CD4-positive, alpha-beta T cell (primary cell): ENCODE measurements at regions not wholly inside any gene's neighbourhood (a gene's known extent, or its start where the extent isn't known, plus 50 kb on each side); places are given as distances from the start of the nearest gene placed in this dataset.

Source experiments
- ATAC-seq: fragments of 200-7000 bp; cut with Tn5 transposase; one replicate; pipeline ENCODE4 v1.10.0; 2022; ENCODE audit warnings: mild to moderate bottlenecking; ENCODE audit not compliant: poor library complexity
- CTCF ChIA-PET: fragments of 350-600 bp; sonication (Branson Sonifier 250); formaldehyde crosslinking; loops from one replicate; lab custom pipeline; 2021; ENCODE audit warnings: antibody characterized with exemption, inconsistent platforms; lab: Charles Lee
- POLR2A ChIA-PET: fragments of 350-600 bp; sonication (Branson Sonifier 250); formaldehyde crosslinking; loops from one replicate; lab custom pipeline; 2021; ENCODE audit warnings: antibody characterized with exemption, inconsistent platforms; lab: Charles Lee
- DNase-seq, 14 experiments: peaks; one replicate each; pipeline ENCODE4 v3.0.0-alpha.2; 2013 to 2020; ENCODE audit warnings: mixed read lengths in 2 of 14
- H3K27ac ChIP-seq, 2 donors: one replicate each; pipeline versions ENCODE4 v1.5.1 to v1.7.0; 2013; ENCODE audit warnings: low read length in 2 of 2, low read depth in 1 of 2, mild to moderate bottlenecking in 1 of 2
- H3K27me3 ChIP-seq, 2 experiments: 1 replicate in 1 of 2; 2 replicates in 1 of 2; pipeline versions ENCODE4 v1.6.1 to v1.7.0; 2013; ENCODE audit warnings: low read length in 2 of 2, control low read depth in 1 of 2, mild to moderate bottlenecking in 1 of 2, moderate library complexity in 1 of 2; ENCODE audit not compliant: insufficient read depth in 2 of 2, control insufficient read depth in 1 of 2
- H3K36me3 ChIP-seq: one replicate; pipeline ENCODE4 v1.6.1; 2013; ENCODE audit warnings: low read length, control low read depth; ENCODE audit not compliant: insufficient read depth
- H3K4me1 ChIP-seq: one replicate; pipeline ENCODE4 v1.6.1; 2013; ENCODE audit warnings: low read length, control low read depth; ENCODE audit not compliant: insufficient read depth
- H3K4me3 ChIP-seq: one replicate; pipeline ENCODE4 v1.5.1; 2013; ENCODE audit warnings: mild to moderate bottlenecking, low read length, moderate library complexity
- H3K9me3 ChIP-seq, 2 experiments: 1 replicate in 1 of 2; 2 replicates in 1 of 2; pipeline versions ENCODE4 v1.6.1 to v1.7.0; 2013; ENCODE audit warnings: low read length in 2 of 2, mild to moderate bottlenecking in 2 of 2, control low read depth in 1 of 2, moderate library complexity in 1 of 2; ENCODE audit not compliant: control insufficient read depth in 1 of 2, insufficient read depth in 1 of 2
- H3K27ac Mint-ChIP-seq: one replicate; pipeline ENCODE4 v1.8.0; 2020; ENCODE audit warnings: mixed read lengths
- H3K27me3 Mint-ChIP-seq: one replicate; pipeline ENCODE4 v1.8.0; 2021; ENCODE audit warnings: mixed read lengths
- H3K36me3 Mint-ChIP-seq: one replicate; pipeline ENCODE4 v1.8.0; 2021; ENCODE audit warnings: low read depth, mixed read lengths
- H3K4me1 Mint-ChIP-seq: one replicate; pipeline ENCODE4 v1.8.0; 2021; ENCODE audit warnings: low read depth, mixed read lengths
- H3K4me3 Mint-ChIP-seq: one replicate; pipeline ENCODE4 v1.8.0; 2020; ENCODE audit warnings: mild to moderate bottlenecking, mixed read lengths
- H3K9me3 Mint-ChIP-seq: one replicate; pipeline ENCODE4 v1.8.0; 2020; ENCODE audit warnings: mixed read lengths
- CTCF ChIP-seq: fragments of 200-600 bp; IDR thresholded peaks from one replicate; pipeline ENCODE4 v1.8.0; 2022; ENCODE audit warnings: antibody characterized with exemption, mild to moderate bottlenecking
- intact Hi-C, 2 experiments: fragments of 100-400 bp; cut with DNase I in 1 of 2; cut with micrococcal nuclease in 1 of 2; formaldehyde crosslinking; loops; one replicate each; pipeline versions ENCODE4 v1.15.1 to v1.9.0; 2023 to 2025; cut with DNase I, micrococcal nuclease

GRCh38 chr6:97422171-97422570 lies 139.2 kb upstream of the MMS22L start:
- Histone ChIP-seq H3K36me3 (no peaks in the 10 kb centered on the region), H3K27ac (no peak overlapping the region), H3K9me3 (peaks cover 0 to 18% of the 10 kb centered on the region in 2 experiments), H3K27me3 (no peaks in the 10 kb centered on the region), H3K4me1 (no peaks in the 10 kb centered on the region), H3K4me3 (no peak overlapping the region)
- Mint-ChIP-seq H3K4me1 (no peaks in the 10 kb centered on the region), H3K27ac (no peak overlapping the region), H3K4me3 (no peak overlapping the region), H3K9me3 (peaks cover 7% of the 10 kb centered on the region), H3K27me3 (peaks cover 11% of the 10 kb centered on the region), H3K36me3 (no peaks in the 10 kb centered on the region)
- ChIA-PET CTCF (no interaction called here), POLR2A (no interaction called here)
- TF ChIP-seq CTCF: no peak
- ATAC-seq (no peak), DNase-seq (no peak)
- intact Hi-C loops: no loop called here

DNA sequence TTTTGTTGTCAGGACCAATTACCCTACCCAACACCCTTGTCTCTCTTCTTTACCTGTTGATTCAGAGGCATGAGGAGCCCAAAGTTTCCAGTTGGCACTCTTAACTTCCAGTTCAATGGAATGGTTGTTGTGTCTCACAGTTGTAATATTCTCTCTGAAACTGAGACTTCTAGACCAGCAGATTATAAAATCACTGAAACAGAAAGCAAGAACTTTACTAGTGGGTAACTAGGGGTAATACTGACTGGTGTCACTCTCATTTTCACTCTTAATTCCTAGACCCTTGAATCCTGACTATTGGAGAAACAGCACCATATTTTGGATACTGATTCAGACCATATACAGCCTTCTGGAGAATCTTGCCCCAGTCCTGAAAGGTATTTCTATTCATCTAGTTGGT lies 140.2 kb upstream of the MMS22L start:
- H3K9me3 ChIP-seq: peaks cover 0 to 18% of the 10 kb centered on the region in 2 experiments
- ATAC-seq: no peak
- H3K27ac ChIP-seq: no peak overlapping the region
- Mint-ChIP-seq H3K9me3 (peaks cover 7% of the 10 kb centered on the region), H3K27ac (no peak overlapping the region), H3K4me1 (no peaks in the 10 kb centered on the region), H3K27me3 (peaks cover 5% of the 10 kb centered on the region), H3K36me3 (no peaks in the 10 kb centered on the region), H3K4me3 (no peak overlapping the region)
- H3K4me3 ChIP-seq: no peak overlapping the region
- intact Hi-C loops: no loop called here
- ChIA-PET POLR2A (no interaction called here), CTCF (no interaction called here)
- no peak for DNase-seq
- H3K4me1 ChIP-seq: no peaks in the 10 kb centered on the region
- no peaks in the 10 kb centered on the region for H3K36me3 ChIP-seq
- no peaks in the 10 kb centered on the region for H3K27me3 ChIP-seq
- TF ChIP-seq CTCF: no peak

DNA sequence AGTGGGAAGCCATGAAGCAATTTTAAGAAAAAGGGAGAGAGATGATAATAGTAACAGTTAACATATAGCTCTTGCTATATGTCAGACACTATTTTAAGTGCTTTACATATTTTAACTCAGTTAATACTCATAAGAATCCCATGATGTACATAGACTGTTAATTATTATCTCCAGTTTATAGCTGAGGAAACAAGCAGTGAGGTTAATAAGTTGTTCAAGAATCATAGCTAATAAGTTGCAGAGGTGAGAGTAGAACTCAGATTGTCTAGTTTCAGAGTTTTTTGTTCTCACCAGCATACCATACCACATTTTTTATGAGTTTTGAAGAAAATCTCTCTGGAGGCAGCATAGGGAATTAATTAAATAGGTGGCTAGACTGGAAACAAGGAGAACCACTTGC lies 144.6 kb upstream of the MMS22L start:
- CTCF ChIA-PET: no interaction called here
- Histone ChIP-seq H3K9me3 (no peaks in the 10 kb centered on the region), H3K27ac (no peak overlapping the region), H3K4me3 (no peak overlapping the region), H3K36me3 (no peaks in the 10 kb centered on the region), H3K27me3 (no peaks in the 10 kb centered on the region), H3K4me1 (no peaks in the 10 kb centered on the region)
- no peak for DNase-seq
- H3K36me3 Mint-ChIP-seq: no peaks in the 10 kb centered on the region
- H3K27ac Mint-ChIP-seq: no peak overlapping the region
- H3K4me3 Mint-ChIP-seq: no peak overlapping the region
- H3K4me1 Mint-ChIP-seq: no peaks in the 10 kb centered on the region
- H3K27me3 Mint-ChIP-seq: peaks cover 12% of the 10 kb centered on the region
- no peaks in the 10 kb centered on the region for H3K9me3 Mint-ChIP-seq
- POLR2A ChIA-PET: no interaction called here
- ATAC-seq: no peak
- no peak for TF ChIP-seq CTCF
- intact Hi-C loops: no loop called here
